OCI-LY7 (cell line): ENCODE measurements at regions not wholly inside any gene's neighbourhood (a gene's known extent, or its start where the extent isn't known, plus 50 kb on each side); places are given as distances from the start of the nearest gene placed in this dataset.

Experiments used
- BruUV-seq: library from RNA; stranded (reverse); fragments of 400-500 nt; replicated peaks from 2 replicates; lab custom pipeline; 2021; lab: Mats Ljungman, UMichigan
- CTCF ChIA-PET: fragments of 300-600 bp; sonication (Branson Sonifier 250); formaldehyde crosslinking; loops from one replicate; lab custom pipeline; 2022; ENCODE audit warnings: antibody characterized with exemption; ENCODE audit not compliant: unreplicated experiment; lab: Charles Lee
- POLR2A ChIA-PET: fragments of 300-600 bp; sonication (Branson Sonifier 250); formaldehyde crosslinking; loops from one replicate; lab custom pipeline; 2022; ENCODE audit warnings: antibody characterized with exemption; lab: Charles Lee
- DNase-seq: peaks from one replicate; pipeline ENCODE4 v3.0.0-alpha.2; 2015; ENCODE audit warnings: low spot score
- H2AFZ ChIP-seq: fragments of 200-600 bp; sonication (generic), shearing (Covaris generic); 2 replicates; pipeline ENCODE4 v1.6.1; 2014; ENCODE audit warnings: mild to moderate bottlenecking, antibody characterized with exemption, low read length, moderate library complexity
- H3K27ac ChIP-seq: fragments of 200-600 bp; sonication (generic); 2 replicates; pipeline ENCODE4 v1.5.1; 2014; ENCODE audit warnings: mixed run types, low read depth, mild to moderate bottlenecking, moderate library complexity, low read length, inconsistent platforms; ENCODE audit not compliant: poor library complexity, severe bottlenecking
- H3K36me3 ChIP-seq: fragments of 200-600 bp; sonication (generic); 2 replicates; pipeline ENCODE4 v1.6.1; 2014; ENCODE audit warnings: mild to moderate bottlenecking, antibody characterized with exemption, low read length, moderate library complexity, mixed read lengths; ENCODE audit not compliant: insufficient read depth
- H3K4me1 ChIP-seq: fragments of 200-600 bp; sonication (generic); 2 replicates; pipeline ENCODE4 v1.5.1; 2014; ENCODE audit warnings: mild to moderate bottlenecking, low read length; ENCODE audit not compliant: insufficient read depth, poor library complexity, severe bottlenecking
- H3K4me2 ChIP-seq: fragments of 200-600 bp; sonication (generic); 2 replicates; pipeline ENCODE4 v1.6.1; 2014; ENCODE audit warnings: mild to moderate bottlenecking, low read length
- H3K4me3 ChIP-seq: fragments of 200-600 bp; sonication (generic); 2 replicates; pipeline ENCODE4 v1.5.1; 2014; ENCODE audit warnings: mild to moderate bottlenecking, low read depth, low read length; ENCODE audit not compliant: poor library complexity, severe bottlenecking
- H3K79me2 ChIP-seq: fragments of 200-600 bp; sonication (generic); 2 replicates; pipeline ENCODE4 v1.6.1; 2016; ENCODE audit warnings: low read depth, mild to moderate bottlenecking, low read length, moderate library complexity, mixed read lengths; ENCODE audit not compliant: insufficient read depth
- H3K9me2 ChIP-seq: fragments of 200-600 bp; sonication (generic); 2 replicates; pipeline ENCODE4 v1.6.1; 2016; ENCODE audit warnings: mild to moderate bottlenecking, low read length, mixed read lengths; ENCODE audit not compliant: insufficient read depth
- H3K9me3 ChIP-seq: fragments of 200-600 bp; sonication (generic); 2 replicates; pipeline ENCODE4 v1.6.1; 2014; ENCODE audit warnings: mild to moderate bottlenecking, mixed run types, low read length, mixed read lengths
- H4K20me1 ChIP-seq: fragments of 200-600 bp; sonication (generic); 2 replicates; pipeline ENCODE4 v1.6.1; 2014; ENCODE audit warnings: mild to moderate bottlenecking, antibody characterized with exemption, low read length, moderate library complexity, mixed read lengths; ENCODE audit not compliant: insufficient read depth
- CTCF ChIP-seq: fragments of 200-600 bp; sonication (generic); conservative IDR thresholded peaks from 2 replicates; pipeline ENCODE4 v1.5.1; 2014; ENCODE audit warnings: mild to moderate bottlenecking, antibody characterized with exemption, low read length, moderate library complexity, mixed read lengths
- EZH2phosphoT487 ChIP-seq: fragments of 200-600 bp; sonication (generic); IDR thresholded peaks from 2 replicates; pipeline ENCODE4 v1.6.1; 2018; ENCODE audit warnings: low read depth, borderline replicate concordance, mild to moderate bottlenecking, mixed run types, antibody characterized with exemption, low read length, moderate library complexity, mixed read lengths
- intact Hi-C: fragments of 100-400 bp; cut with micrococcal nuclease; formaldehyde crosslinking; loops from one replicate; pipeline ENCODE4 v1.10.0; 2022; ENCODE audit not compliant: unreplicated experiment

- Histone ChIP-seq H3K4me2 (no peak overlapping the region), H3K27ac (no peak overlapping the region), H2AFZ (no peak overlapping the region), H3K4me1 (no peaks in the 10 kb centered on the region), H3K4me3 (no peak overlapping the region), H3K9me3 (no peaks in the 10 kb centered on the region), H3K79me2 (no peaks in the 10 kb centered on the region), H3K36me3 (no peaks in the 10 kb centered on the region), H4K20me1 (no peaks in the 10 kb centered on the region), H3K9me2 (no peaks in the 10 kb centered on the region)
- ChIA-PET POLR2A (no interaction called here), CTCF (no interaction called here)
- DNase-seq, result no peak
- no TSS peak for BruUV-seq
- no peak for TF ChIP-seq CTCF
- TF ChIP-seq EZH2phosphoT487, result no peak
- intact Hi-C loops, result no loop called here
These were observed 287.6 kb upstream of the MGMT start for GRCh38 chr10:129179245-129179971.

- no peaks in the 10 kb centered on the region for H3K36me3 ChIP-seq
- H3K4me1 ChIP-seq, result no peaks in the 10 kb centered on the region
- no peaks in the 10 kb centered on the region for H3K79me2 ChIP-seq
- TF ChIP-seq EZH2phosphoT487, result no peak
- TF ChIP-seq CTCF, result no peak
- H2AFZ ChIP-seq, result no peak overlapping the region
- POLR2A ChIA-PET, result no interaction called here
- BruUV-seq, result no TSS peak
- H4K20me1 ChIP-seq, result no peaks in the 10 kb centered on the region
- intact Hi-C loops, result no loop called here
- no peak overlapping the region for H3K4me2 ChIP-seq
- CTCF ChIA-PET, result no interaction called here
- DNase-seq, result no peak
- no peak overlapping the region for H3K4me3 ChIP-seq
- H3K9me2 ChIP-seq, result no peaks in the 10 kb centered on the region
- H3K27ac ChIP-seq, result no peak overlapping the region
- H3K9me3 ChIP-seq, result no peaks in the 10 kb centered on the region
These were observed 286.9 kb upstream of the MGMT start for GRCh38 chr10:129179972-129180678.

- H3K79me2 ChIP-seq, result no peaks in the 10 kb centered on the region
- H3K27ac ChIP-seq, result no peak overlapping the region
- no peak overlapping the region for H2AFZ ChIP-seq
- ChIA-PET CTCF (no interaction called here), POLR2A (interaction anchor here (0.6 kb wide), 1 partner anchor 1389 kb away, joined by 3 read pairs; no protein-coding TSS in a partner anchor)
- TF ChIP-seq CTCF (no peak), EZH2phosphoT487 (no peak)
- no peak overlapping the region for H3K4me2 ChIP-seq
- no peak for DNase-seq
- no peaks in the 10 kb centered on the region for H4K20me1 ChIP-seq
- H3K9me3 ChIP-seq, result no peaks in the 10 kb centered on the region
- no peaks in the 10 kb centered on the region for H3K36me3 ChIP-seq
- intact Hi-C loops, result no loop called here
- no peaks in the 10 kb centered on the region for H3K4me1 ChIP-seq
- no TSS peak for BruUV-seq
- no peak overlapping the region for H3K4me3 ChIP-seq
- H3K9me2 ChIP-seq, result no peaks in the 10 kb centered on the region
These were observed 282.8 kb upstream of the MGMT start for GRCh38 chr10:129184196-129184595.
